SJCRH30 (cell line): ENCODE measurements at regions not wholly inside any gene's neighbourhood (a gene's known extent, or its start where the extent isn't known, plus 50 kb on each side); places are given as distances from the start of the nearest gene placed in this dataset.
"Not testable (repeated sequence)": the region's sequence is repeated elsewhere in the genome, so short reads cannot be mapped to it uniquely, and the experiment has no call there.

Experiments
- DNase-seq, 2 experiments: peaks; one replicate each; pipeline ENCODE4 v3.0.0-alpha.2; 2015 to 2020
- H3K27ac ChIP-seq: fragments of 250-450 bp; sonication (Bioruptor Pico); 2 replicates; pipeline ENCODE4 v1.5.1; 2020; ENCODE audit warnings: mild to moderate bottlenecking, moderate library complexity
- H3K27me3 ChIP-seq: fragments of 250-450 bp; sonication (Bioruptor Pico); 2 replicates; pipeline ENCODE4 v1.5.1; 2020; ENCODE audit warnings: mild to moderate bottlenecking, moderate library complexity
- H3K36me3 ChIP-seq: fragments of 250-450 bp; sonication (Bioruptor Pico); 2 replicates; pipeline ENCODE4 v1.5.1; 2020; ENCODE audit warnings: mild to moderate bottlenecking, moderate library complexity
- H3K4me1 ChIP-seq: fragments of 250-450 bp; sonication (Bioruptor Pico); 2 replicates; pipeline ENCODE4 v1.5.1; 2020; ENCODE audit warnings: mild to moderate bottlenecking, moderate library complexity
- H3K4me3 ChIP-seq: fragments of 250-450 bp; sonication (Bioruptor Pico); 2 replicates; pipeline ENCODE4 v1.5.1; 2020; ENCODE audit warnings: mild to moderate bottlenecking, moderate library complexity
- H3K9me3 ChIP-seq: fragments of 250-450 bp; sonication (Bioruptor Pico); replicated peaks from 2 replicates; pipeline ENCODE4 v1.5.1; 2020; ENCODE audit warnings: mild to moderate bottlenecking, moderate library complexity

GRCh38 chr13:104522235-104523072 is 1456.2 kb upstream of the SLC10A2 start:
- Histone ChIP-seq H3K9me3 (no peaks in the 10 kb centered on the region), H3K4me1 (no peaks in the 10 kb centered on the region), H3K36me3 (no peaks in the 10 kb centered on the region), H3K4me3 (no peak overlapping the region), H3K27me3 (no peaks in the 10 kb centered on the region), H3K27ac (no peak overlapping the region)
- DNase-seq: no peak

GRCh38 chr13:104510422-104510821 is 1444.2 kb upstream of the SLC10A2 start:
- H3K4me1 ChIP-seq: no peaks in the 10 kb centered on the region
- no peak for DNase-seq
- H3K27ac ChIP-seq: no peak overlapping the region

GRCh38 chr13:104493502-104493901 is 1427.3 kb upstream of the SLC10A2 start:
- H3K9me3 ChIP-seq, H3K36me3 ChIP-seq, H3K4me3 ChIP-seq, H3K27ac ChIP-seq, DNase-seq, H3K4me1 ChIP-seq, H3K27me3 ChIP-seq: not testable (repeated sequence)

More at GRCh38 chr13:104510422-104510821, 1444.2 kb upstream of the SLC10A2 start:
- Histone ChIP-seq H3K9me3 (no peaks in the 10 kb centered on the region), H3K4me3 (no peak overlapping the region), H3K36me3 (no peaks in the 10 kb centered on the region), H3K27me3 (no peaks in the 10 kb centered on the region)

- Histone ChIP-seq H3K36me3 (no peaks in the 10 kb centered on the region), H3K27ac (no peak overlapping the region), H3K9me3 (no peaks in the 10 kb centered on the region), H3K4me3 (no peak overlapping the region), H3K27me3 (no peaks in the 10 kb centered on the region), H3K4me1 (no peaks in the 10 kb centered on the region)
- no peak for DNase-seq
These were observed 1425.7 kb upstream of the SLC10A2 start for GRCh38 chr13:104491916-104492315.

DNA sequence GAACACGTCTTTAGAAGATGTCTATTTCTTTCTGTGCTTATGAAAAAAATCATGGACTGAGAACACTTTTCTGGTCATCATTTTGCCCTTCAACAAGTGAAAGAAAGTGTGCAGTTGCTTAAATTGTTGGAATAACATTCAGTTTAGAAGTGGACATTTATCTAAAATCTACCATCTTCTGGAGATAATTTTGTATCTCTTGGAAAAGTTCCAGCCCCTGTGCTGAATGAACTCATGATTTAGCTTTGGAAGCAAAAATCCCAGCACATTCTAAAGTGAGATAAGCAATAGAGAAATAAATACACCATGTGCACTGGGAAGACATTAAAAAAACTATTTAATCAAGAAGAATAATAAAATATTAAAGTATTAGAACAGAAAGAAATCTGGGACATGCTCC is 1420.8 kb upstream of the SLC10A2 start:
- Histone ChIP-seq H3K27me3 (no peaks in the 10 kb centered on the region), H3K4me3 (no peak overlapping the region), H3K4me1 (peaks cover 4% of the 10 kb centered on the region; the same call in 1 of the 2 replicates), H3K9me3 (no peaks in the 10 kb centered on the region), H3K27ac (no peak overlapping the region), H3K36me3 (no peaks in the 10 kb centered on the region)
- DNase-seq: peak in 1 of 2 experiments; percentile 2

GRCh38 chr13:104485571-104485970 is 1419.4 kb upstream of the SLC10A2 start:
- no peaks in the 10 kb centered on the region for H3K27me3 ChIP-seq
- H3K4me1 ChIP-seq: peaks cover 4% of the 10 kb centered on the region; the same call in 1 of the 2 replicates
- peak in 1 of 2 experiments; percentile 39 for DNase-seq
- H3K9me3 ChIP-seq: no peaks in the 10 kb centered on the region
- no peak overlapping the region for H3K4me3 ChIP-seq
- no peak overlapping the region for H3K27ac ChIP-seq
- no peaks in the 10 kb centered on the region for H3K36me3 ChIP-seq

GRCh38 chr13:104483631-104484030 is 1417.4 kb upstream of the SLC10A2 start:
- H3K36me3 ChIP-seq: no peaks in the 10 kb centered on the region
- no peaks in the 10 kb centered on the region for H3K9me3 ChIP-seq
- DNase-seq: no peak
- H3K27me3 ChIP-seq: no peaks in the 10 kb centered on the region
- peaks cover 4% of the 10 kb centered on the region; the same call in 1 of the 2 replicates for H3K4me1 ChIP-seq
- H3K27ac ChIP-seq: no peak overlapping the region
- H3K4me3 ChIP-seq: no peak overlapping the region

DNA sequence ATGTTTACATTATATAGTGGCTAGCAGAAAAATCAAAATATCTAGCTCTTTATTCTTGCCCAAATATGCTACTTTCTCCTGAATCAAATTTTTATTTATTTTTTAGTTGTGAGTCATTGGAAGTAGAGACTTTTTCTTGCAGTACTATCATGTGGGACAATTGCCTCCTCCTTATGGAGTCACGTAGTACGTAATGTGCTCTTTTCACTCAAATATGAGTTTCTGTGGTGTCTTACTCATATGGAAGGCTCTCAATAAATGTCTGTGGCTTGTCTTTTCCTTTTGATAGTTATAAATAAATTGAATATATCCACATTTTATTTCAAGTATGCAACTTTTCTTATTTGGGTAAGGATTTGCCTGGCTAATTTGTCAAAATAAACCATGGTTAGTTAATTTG is 1411.0 kb upstream of the SLC10A2 start:
- Histone ChIP-seq H3K9me3 (no peaks in the 10 kb centered on the region), H3K27me3 (no peaks in the 10 kb centered on the region), H3K36me3 (no peaks in the 10 kb centered on the region), H3K4me1 (no peaks in the 10 kb centered on the region), H3K4me3 (no peak overlapping the region), H3K27ac (no peak overlapping the region)
- no peak for DNase-seq

DNA sequence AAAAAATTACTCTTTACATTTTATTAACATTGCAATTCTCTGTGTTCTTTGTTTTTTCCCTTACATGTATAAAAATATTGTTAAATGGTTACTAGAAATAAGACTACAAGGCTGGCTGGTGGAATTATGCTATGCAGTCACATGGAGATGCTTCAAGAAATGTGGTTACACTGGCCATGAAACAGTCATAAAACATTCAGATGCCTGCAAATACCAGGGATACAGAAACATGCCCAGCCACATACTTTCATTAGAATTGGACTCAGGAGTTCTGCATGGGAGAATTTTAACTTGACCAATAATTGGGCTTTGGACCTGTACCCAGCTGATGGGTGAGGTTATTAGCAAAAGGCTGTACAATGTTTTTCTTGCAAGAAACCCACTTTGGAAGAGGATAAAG is 1407.7 kb upstream of the SLC10A2 start:
- no peak for DNase-seq

DNA sequence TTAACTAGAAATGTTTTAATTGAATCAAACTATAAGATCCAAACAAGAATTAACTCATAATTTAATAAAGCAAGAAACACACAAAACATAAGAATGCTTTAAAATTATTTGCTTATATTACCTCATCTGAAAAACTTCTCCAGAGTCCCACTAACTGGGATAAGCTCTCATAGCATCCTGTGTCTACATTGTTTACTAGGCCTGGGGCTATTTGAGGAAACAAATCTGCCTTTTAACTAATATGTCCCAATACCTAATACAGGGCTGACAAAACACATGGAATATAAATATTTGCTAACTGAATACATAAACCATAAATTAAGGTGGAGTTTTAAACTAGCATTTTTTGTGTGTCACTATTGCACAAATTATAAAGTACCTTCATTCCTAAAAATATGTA is 1399.8 kb upstream of the SLC10A2 start:
- Histone ChIP-seq H3K27ac (no peak overlapping the region), H3K4me1 (peaks cover 6% of the 10 kb centered on the region), H3K27me3 (no peaks in the 10 kb centered on the region), H3K36me3 (no peaks in the 10 kb centered on the region), H3K9me3 (no peaks in the 10 kb centered on the region), H3K4me3 (no peak overlapping the region)
- DNase-seq: peak in 1 of 2 experiments; percentile 17

More for the DNA sequence above, 1407.7 kb upstream of the SLC10A2 start:
- no peaks in the 10 kb centered on the region for H3K27me3 ChIP-seq
- no peak overlapping the region for H3K27ac ChIP-seq
- no peaks in the 10 kb centered on the region for H3K4me1 ChIP-seq
- no peaks in the 10 kb centered on the region for H3K9me3 ChIP-seq
- no peaks in the 10 kb centered on the region for H3K36me3 ChIP-seq
- H3K4me3 ChIP-seq: no peak overlapping the region

GRCh38 chr13:104461049-104461448 is 1394.8 kb upstream of the SLC10A2 start:
- Histone ChIP-seq H3K27me3 (no peaks in the 10 kb centered on the region), H3K9me3 (no peaks in the 10 kb centered on the region), H3K4me1 (peaks cover 5% of the 10 kb centered on the region), H3K27ac (no peak overlapping the region), H3K4me3 (no peak overlapping the region), H3K36me3 (no peaks in the 10 kb centered on the region)
- DNase-seq: no peak

DNA sequence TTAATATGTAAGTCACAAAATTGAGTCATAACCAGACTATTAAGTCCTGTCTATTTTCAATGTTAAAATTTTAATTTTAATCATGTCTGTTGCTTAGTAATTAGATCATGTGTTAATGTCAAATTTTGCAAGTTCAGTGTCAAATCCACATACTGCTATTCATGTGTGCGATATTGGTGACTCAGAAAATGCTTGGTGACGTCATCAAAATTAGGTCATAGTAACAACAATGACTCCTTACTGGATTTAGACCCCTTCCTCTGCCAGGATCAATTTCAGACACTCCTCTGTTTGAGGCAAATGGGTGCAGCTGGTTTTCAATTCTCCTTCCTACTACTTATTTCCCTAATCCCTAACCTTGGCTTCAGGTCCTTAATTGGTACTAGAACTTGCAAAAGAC is 1394.3 kb upstream of the SLC10A2 start:
- H3K4me1 ChIP-seq: peaks cover under 1% of the 10 kb centered on the region; the same call in 1 of the 2 replicates
- peak in 1 of 2 experiments; percentile 28 for DNase-seq

GRCh38 chr13:104450006-104450405 is 1383.8 kb upstream of the SLC10A2 start:
- Histone ChIP-seq H3K36me3 (no peaks in the 10 kb centered on the region), H3K9me3 (no peaks in the 10 kb centered on the region), H3K4me1 (no peaks in the 10 kb centered on the region), H3K27ac (no peak overlapping the region), H3K4me3 (no peak overlapping the region), H3K27me3 (no peaks in the 10 kb centered on the region)
- DNase-seq: no peak

More for the DNA sequence above, 1394.3 kb upstream of the SLC10A2 start:
- H3K27me3 ChIP-seq: no peaks in the 10 kb centered on the region
- no peaks in the 10 kb centered on the region for H3K36me3 ChIP-seq
- H3K9me3 ChIP-seq: no peaks in the 10 kb centered on the region
- H3K4me3 ChIP-seq: no peak overlapping the region
- H3K27ac ChIP-seq: no peak overlapping the region

DNA sequence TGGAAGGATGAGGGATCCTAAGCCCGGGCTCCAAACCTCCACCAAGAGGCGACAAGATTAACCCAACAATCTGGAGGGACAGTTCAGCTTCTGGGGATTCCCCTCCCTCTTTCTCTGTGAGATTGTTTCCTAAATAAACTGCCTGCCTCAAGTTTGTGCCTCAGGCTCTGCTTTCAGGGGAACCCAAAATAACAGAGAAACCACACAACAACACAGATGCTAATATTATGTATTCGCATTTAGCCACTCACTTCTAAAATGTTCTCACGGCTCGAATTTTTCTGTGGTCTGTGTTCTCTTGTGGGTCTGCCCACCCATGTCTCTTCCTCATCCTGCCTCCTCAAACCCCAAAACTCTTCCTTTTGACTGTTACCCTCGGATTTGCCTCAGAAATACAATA is 1381.1 kb upstream of the SLC10A2 start:
- no peaks in the 10 kb centered on the region for H3K4me1 ChIP-seq
- no peak for DNase-seq

DNA sequence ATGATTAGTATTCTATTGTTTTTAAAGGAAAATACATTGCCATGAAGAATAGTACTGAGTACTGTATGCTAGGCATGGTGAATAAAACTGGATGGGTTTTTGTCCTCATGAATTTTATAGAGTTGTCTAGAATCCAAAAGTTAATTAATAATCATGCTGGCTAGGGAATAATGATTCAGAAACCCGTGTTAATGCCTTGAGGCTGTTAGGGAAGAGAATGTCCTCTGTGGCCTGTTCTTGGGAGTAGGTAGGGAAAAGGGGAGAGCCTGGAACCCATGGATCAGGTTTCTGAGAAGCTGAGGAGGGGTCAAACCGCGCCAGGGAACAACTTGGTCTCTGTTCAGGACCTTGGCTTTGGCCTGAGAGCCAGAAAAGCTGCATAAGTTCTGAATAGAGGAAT is 1376.3 kb upstream of the SLC10A2 start:
- H3K4me3 ChIP-seq: no peak overlapping the region
- no peak overlapping the region for H3K27ac ChIP-seq
- H3K9me3 ChIP-seq: no peaks in the 10 kb centered on the region
- H3K4me1 ChIP-seq: no peaks in the 10 kb centered on the region
- H3K27me3 ChIP-seq: no peaks in the 10 kb centered on the region
- no peaks in the 10 kb centered on the region for H3K36me3 ChIP-seq
- DNase-seq: no peak

More for the DNA sequence above, 1381.1 kb upstream of the SLC10A2 start:
- Histone ChIP-seq H3K27ac (no peak overlapping the region), H3K9me3 (no peaks in the 10 kb centered on the region), H3K36me3 (no peaks in the 10 kb centered on the region), H3K27me3 (no peaks in the 10 kb centered on the region), H3K4me3 (no peak overlapping the region)

DNA sequence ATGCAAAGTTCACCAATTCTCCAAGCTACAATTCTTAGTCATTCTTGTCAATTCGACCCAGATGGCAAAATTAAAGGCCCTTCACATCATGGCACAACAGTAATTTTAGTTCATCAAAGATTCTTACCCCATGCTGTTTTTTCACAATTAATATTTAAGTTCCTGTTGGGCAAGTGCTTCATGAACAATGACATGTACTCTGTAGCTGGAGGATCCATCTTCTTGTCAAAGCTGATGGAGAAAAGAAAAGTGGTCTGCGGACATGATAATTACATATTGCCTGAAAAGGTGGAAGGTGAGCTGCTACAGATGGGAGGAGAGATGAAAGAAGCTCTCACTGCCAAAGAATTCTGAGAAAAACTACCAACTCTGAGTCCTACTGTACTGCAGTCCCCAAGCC is 1370.3 kb upstream of the SLC10A2 start:
- Histone ChIP-seq H3K27me3 (no peaks in the 10 kb centered on the region), H3K27ac (no peak overlapping the region), H3K4me3 (no peak overlapping the region), H3K36me3 (no peaks in the 10 kb centered on the region), H3K4me1 (no peaks in the 10 kb centered on the region), H3K9me3 (no peaks in the 10 kb centered on the region)
- no peak for DNase-seq
